Aorta (tissue), 5 donors: ENCODE measurements at regions not wholly inside any gene's neighbourhood (a gene's known extent, or its start where the extent isn't known, plus 50 kb on each side); places are given as distances from the start of the nearest gene placed in this dataset.

Experiments used
- ATAC-seq: fragments of 200-7000 bp; cut with Tn5 transposase; one replicate; pipeline ENCODE4 v1.9.1; 2022; ENCODE audit warnings: moderate library complexity; ENCODE audit not compliant: low FRiP score
- DNase-seq, 2 donors: peaks; one replicate each; pipeline ENCODE4 v3.0.0-alpha.2; 2020
- H3K27ac ChIP-seq, 2 donors: one replicate each; pipeline ENCODE4 v1.5.1; 2013; ENCODE audit warnings: low read length in 2 of 2, mild to moderate bottlenecking in 2 of 2, moderate library complexity in 2 of 2, control low read depth in 1 of 2, inconsistent platforms in 1 of 2, low read depth in 1 of 2
- H3K27me3 ChIP-seq, 2 donors: one replicate each; pipeline ENCODE4 v1.6.1; 2013; ENCODE audit warnings: control low read depth in 1 of 2, low read length in 1 of 2, mild to moderate bottlenecking in 1 of 2, moderate library complexity in 1 of 2; ENCODE audit not compliant: insufficient read depth in 2 of 2, control insufficient read depth in 1 of 2
- H3K36me3 ChIP-seq, 2 donors: one replicate each; pipeline ENCODE4 v1.6.1; 2013; ENCODE audit warnings: control low read depth in 1 of 2, low read length in 1 of 2, mild to moderate bottlenecking in 1 of 2; ENCODE audit not compliant: insufficient read depth in 2 of 2, control insufficient read depth in 1 of 2
- H3K4me1 ChIP-seq, 2 donors: one replicate each; pipeline ENCODE4 v1.6.1; 2013; ENCODE audit warnings: low read length in 2 of 2, control low read depth in 1 of 2, mild to moderate bottlenecking in 1 of 2, moderate library complexity in 1 of 2; ENCODE audit not compliant: insufficient read depth in 2 of 2, control insufficient read depth in 1 of 2
- H3K4me3 ChIP-seq, 2 donors: one replicate each; pipeline ENCODE4 v1.5.1; 2013; ENCODE audit warnings: low read length in 2 of 2, control low read depth in 1 of 2, mild to moderate bottlenecking in 1 of 2
- H3K9me3 ChIP-seq: one replicate; pipeline ENCODE4 v1.6.1; 2013; ENCODE audit warnings: mild to moderate bottlenecking, low read length; ENCODE audit not compliant: control insufficient read depth
- WGBS, 2 donors: extraction: QIAGEN DNeasy Blood & Tissue Kit; methylation state at CpG; one replicate each; pipeline ENCODE4 v1.1.7; 2013; 5-methylcytosine and 5-hydroxymethylcytosine counted together
- intact Hi-C, 2 donors: fragments of 100-400 bp; cut with DNase I; formaldehyde crosslinking; loops; one replicate each; pipeline versions ENCODE4 v1.14.2 to v1.15.0; 2022
- donor health status: healthy with polysubstance abuse.
- donor health status: Bipolar disorder and iron deficiency.
- donor health status: DM: no; HTN: no; CAD: no.
- donor health status: DM: no; HTN: no; CAD: no.
- donor health status: DM: yes; HTN: yes; CAD: no.

DNA sequence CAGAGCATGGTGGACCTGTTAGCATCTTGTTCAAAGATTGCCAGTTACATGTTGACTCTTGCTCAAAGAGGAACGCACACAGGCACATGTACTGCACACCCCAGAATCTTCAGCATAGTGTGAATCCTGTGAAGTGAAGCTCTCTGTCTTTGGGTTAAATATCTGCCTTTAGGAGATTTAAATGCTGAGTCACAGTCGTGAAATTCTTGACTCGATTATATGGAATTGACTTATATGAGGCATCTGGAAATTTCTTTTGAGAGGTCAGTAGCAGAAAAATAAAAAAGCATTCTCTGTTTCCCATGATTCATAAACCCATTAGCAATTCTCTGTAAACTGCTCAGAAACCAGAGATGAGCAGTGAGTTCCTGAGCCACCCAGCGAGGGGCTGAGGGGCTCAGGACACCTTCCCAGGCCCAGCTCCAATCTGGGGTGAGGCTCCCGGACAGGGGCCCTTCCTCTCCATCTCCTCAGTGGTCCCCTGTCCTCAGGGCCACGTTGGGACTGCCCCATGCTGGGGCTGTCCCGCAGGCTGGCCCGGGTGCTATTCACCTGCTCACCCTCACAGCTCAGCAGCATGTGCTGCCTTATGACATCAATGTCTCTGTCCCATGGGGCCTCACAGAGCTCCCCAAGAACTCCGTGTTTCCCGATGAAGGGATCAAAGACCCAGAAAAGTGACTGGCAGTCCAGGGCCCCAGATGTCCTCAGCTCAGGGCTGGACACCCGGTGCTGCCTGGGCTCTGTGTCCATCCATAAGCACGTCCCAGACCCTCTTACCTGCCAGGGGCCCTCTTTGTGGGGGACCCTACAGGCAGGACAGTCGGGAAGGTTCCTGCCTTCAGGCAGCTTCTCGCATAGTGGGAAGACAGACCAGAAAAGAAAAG lies 50.0 kb upstream of the INSIG1 start:
- intact Hi-C loops = no loop called here
- no peak overlapping the region for H3K27ac ChIP-seq
- ATAC-seq = no peak
- WGBS, 2 donors = 90 to 93% methylated on average over 14 of the region's 14 CpGs
- H3K27me3 ChIP-seq = no peaks in the 10 kb centered on the region
- H3K4me3 ChIP-seq = no peak overlapping the region
- no peaks in the 10 kb centered on the region for H3K36me3 ChIP-seq
- H3K4me1 ChIP-seq = no peaks in the 10 kb centered on the region
- H3K9me3 ChIP-seq = no peaks in the 10 kb centered on the region
- no peak for DNase-seq
